GM23248 (cell line): ENCODE measurements at regions not wholly inside any gene's neighbourhood (a gene's known extent, or its start where the extent isn't known, plus 50 kb on each side); places are given as distances from the start of the nearest gene placed in this dataset.

Source experiments
- EZH2 ChIP-seq: fragments of 200-600 bp; sonication (generic); IDR thresholded peaks from 2 replicates; pipeline ENCODE4 v1.6.1; 2018; ENCODE audit warnings: antibody characterized with exemption, mild to moderate bottlenecking; ENCODE audit not compliant: insufficient read depth, poor library complexity, severe bottlenecking
- EZH2phosphoT487 ChIP-seq: fragments of 200-600 bp; sonication (generic); IDR thresholded peaks from 2 replicates; pipeline ENCODE4 v1.6.1; 2018; ENCODE audit warnings: antibody characterized with exemption, moderate library complexity, mild to moderate bottlenecking, low read depth; ENCODE audit not compliant: insufficient read depth

DNA sequence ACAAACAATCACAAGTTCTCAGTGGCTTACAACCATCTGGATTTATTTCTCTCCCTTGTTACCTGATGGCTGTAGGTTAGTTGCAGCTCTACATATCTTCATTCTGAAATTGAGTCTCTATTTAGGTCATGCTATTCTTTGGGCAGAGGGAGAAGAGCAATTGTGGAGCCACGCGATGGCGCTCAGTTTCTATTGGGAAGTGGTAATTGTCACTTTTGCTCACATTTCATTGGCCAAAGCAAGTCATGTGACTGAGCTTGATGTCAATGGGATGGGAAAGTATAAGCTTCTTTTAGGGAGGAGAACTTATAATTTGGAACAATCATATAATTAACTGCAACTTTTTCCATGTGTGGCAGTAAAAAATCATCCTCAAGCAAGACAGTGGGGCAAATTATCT lies 166.5 kb downstream of the LMO4 start:
- no peak for TF ChIP-seq EZH2
- no peak for TF ChIP-seq EZH2phosphoT487
